NCI-H2196 treated with DMSO at 0.1 percent for 48 hours (cell line): ENCODE measurements at regions not wholly inside any gene's neighbourhood (a gene's known extent, or its start where the extent isn't known, plus 50 kb on each side); places are given as distances from the start of the nearest gene placed in this dataset.

Experiments
- DNase-seq: peaks from one replicate; lab custom pipeline; 2025; ENCODE audit not compliant: unreplicated experiment; lab: John Stamatoyannopoulos, UW

- DNase-seq, result no peak
Observed at GRCh38 chr4:41455206-41455605, 82.8 kb upstream of the LIMCH1 start.

DNA sequence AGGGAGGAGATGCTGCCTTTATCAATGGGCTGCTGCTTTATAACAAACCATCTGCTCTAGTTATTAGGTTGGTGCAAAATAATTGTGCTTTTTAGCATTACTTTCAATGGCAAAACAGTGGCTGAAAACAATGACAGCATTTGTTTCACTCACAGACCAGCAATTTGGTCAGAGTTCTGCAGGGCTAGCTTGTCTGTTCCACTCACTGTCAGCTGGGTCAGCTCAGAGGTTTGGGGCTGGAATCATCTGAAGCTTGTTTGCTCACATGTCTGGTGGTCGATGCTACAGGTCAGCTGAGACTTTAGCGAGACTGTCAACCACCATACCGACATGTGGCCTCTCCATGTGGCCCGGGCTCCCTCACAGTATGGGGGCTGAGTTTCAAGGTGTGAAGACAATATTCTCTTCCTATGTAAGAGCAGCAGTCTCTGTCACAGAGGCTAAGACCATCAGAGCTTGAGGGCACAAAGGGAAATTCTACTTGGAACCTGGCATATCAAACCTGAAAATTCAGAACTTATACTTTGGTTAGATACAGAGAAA is 81.3 kb upstream of the LIMCH1 start:
- no peak for DNase-seq

- no peak for DNase-seq
Observed at GRCh38 chr4:41458689-41459088, 79.3 kb upstream of the LIMCH1 start.

DNA sequence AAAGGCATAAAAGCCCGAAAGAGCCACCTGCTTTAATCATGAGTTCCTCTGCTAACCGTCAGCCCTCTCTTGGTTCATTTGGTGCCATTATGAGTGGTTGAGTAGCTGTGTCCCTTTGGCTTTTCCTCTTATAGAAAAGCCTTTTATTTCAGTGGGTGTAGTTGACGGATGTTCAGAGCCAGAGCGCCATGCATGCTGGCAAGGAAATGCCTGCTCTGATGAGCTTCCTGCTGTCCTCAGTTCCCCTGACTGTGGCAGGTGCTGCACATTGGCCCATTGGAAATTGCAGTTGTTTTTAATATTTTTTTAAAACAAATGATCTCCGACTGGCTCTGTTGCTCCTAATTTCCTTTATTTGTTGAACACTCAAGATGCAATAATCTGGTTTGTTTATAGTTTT is 77.3 kb upstream of the LIMCH1 start:
- DNase-seq, result no peak

DNA sequence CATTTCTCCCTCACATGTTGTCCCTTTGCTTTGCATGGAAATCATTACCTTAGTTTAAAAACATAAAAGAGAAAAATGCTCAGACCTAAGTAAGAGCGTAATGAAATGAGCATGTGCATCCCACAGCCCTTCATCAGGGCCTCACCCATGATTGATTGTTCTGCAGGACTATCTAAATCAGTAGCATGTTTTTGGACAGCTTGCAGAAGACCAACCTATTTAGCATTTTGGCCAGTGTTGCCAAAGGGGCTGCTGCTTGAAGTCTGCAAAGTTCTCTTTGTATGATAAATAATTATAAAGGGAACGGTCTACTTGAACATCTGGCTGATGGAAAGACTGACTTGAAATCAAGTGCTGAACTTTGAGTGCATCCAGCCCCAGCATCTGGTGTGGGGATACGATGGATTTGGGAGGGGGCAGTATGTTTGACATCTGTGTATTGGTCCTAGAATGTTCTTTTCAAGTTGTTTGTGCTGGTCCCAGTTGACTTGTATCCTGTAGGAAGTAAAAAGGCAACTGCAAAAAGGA is 76.1 kb upstream of the LIMCH1 start:
- no peak for DNase-seq

DNA sequence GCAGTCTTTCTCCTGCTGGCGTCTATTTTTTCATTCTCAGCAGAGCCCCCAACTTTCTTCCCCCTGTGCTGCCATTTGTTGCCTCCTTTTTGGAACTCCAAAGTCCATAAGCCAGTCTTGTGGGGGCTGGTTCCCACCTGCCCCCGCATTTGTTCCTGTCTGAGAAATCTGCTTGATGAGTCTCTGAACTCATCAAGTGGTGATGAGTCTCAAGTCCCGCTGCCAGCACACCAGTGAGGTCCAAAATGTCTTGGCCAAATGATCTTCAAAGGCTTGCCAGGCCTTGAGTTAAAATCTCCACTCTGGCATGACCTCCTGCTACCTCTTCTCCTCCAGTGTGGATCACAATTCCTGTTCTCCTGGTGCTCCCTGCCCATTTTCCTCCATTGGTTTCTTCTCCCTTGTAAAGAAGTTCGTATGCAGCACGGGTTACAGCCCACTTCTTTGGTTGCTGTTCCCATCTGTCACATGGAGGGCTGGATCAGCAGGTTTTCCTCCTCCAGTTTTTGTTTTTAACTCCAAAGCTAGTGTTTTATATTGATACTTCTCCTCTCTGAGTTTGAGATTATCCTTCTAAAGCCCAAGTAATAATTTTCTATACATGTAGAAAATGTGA is 72.7 kb upstream of the LIMCH1 start:
- no peak for DNase-seq

- no peak for DNase-seq
Observed at GRCh38 chr4:41466249-41466648, 71.7 kb upstream of the LIMCH1 start.

- no peak for DNase-seq
Observed at GRCh38 chr4:41468122-41468521, 69.8 kb upstream of the LIMCH1 start.

DNA sequence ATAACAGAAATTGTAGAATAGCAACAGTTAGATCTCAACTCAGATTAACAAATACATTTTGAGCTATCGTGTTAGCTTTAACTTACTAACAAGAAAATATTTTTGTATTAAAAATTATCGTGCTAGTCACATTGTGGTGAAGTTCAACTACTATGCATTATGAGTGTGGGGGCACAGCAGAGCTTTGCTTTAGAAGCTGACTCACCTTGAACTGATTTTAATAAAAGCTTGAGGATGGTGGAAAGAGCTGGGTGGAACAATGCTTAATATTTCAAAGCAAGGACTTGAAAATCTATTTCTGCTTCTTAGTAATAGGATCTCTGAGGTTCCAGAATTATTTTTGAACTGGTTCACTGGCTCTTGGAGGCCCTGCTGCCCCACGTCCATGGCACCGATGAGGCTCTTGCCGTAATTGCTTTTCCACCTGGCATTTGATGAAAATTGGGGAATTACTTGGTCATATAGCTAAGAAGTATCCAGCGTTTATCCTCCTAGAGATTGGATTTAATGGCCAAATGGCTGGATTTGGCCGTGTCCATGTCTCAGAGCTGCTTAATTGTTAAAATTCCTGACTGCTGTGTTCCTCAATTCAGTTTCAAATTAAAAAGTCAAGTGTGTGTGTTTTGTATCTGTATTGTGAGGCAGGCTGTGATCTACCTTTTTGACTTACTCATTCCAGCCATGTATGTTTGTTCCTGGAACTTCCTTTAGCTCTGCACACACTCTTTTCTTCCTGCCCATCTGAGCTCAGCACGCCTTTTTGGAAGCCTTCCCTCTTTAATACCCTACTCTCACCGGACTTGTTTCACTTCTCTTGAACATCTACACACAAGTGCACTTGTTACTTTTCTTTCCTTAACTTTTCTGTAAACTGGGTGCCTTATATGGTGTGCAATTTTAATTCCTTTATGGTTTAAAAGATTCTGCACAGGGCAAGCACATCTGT is 66.6 kb upstream of the LIMCH1 start:
- DNase-seq, result no peak

DNA sequence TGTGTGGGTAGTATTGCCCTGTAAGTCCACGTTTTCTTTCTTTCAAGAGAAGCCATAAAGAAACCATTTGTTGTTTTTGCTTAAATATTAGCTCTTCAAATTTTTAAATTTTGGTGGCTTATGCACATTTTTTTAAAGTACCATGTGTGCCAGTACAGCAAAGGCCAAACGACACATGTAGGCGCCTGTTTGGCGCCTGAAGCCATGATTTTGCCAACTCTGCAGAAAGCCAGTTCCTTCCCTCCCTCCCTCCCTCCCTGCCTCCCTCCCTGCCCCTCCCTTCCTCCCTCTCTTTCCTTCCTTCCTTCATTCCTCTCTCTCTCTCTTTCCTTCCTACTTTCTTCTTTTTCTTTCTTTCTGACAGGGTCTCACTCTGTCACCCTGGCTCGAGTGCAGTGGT is 65.9 kb upstream of the LIMCH1 start:
- DNase-seq, result no peak

DNA sequence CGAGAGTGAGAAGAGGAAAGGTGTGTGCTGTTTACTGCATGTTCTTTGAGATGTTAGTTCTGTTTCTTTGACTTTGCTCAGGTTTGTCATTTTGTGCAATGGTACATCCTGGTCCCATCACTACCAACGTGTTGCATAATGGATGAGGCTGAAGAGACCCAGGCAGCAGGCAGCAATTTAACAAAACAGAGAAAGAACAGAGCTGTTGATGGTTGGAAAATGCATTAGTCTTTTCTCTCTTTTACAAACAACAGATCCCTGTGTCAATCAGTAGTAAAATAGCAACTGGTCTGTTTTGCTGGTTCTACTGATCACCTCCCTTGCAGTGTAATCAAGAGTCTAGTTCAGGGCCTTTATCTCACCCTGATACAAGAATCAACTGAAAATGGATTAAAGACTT is 64.8 kb upstream of the LIMCH1 start:
- no peak for DNase-seq

- no peak for DNase-seq
Observed at GRCh38 chr4:41475402-41475801, 62.6 kb upstream of the LIMCH1 start.

DNA sequence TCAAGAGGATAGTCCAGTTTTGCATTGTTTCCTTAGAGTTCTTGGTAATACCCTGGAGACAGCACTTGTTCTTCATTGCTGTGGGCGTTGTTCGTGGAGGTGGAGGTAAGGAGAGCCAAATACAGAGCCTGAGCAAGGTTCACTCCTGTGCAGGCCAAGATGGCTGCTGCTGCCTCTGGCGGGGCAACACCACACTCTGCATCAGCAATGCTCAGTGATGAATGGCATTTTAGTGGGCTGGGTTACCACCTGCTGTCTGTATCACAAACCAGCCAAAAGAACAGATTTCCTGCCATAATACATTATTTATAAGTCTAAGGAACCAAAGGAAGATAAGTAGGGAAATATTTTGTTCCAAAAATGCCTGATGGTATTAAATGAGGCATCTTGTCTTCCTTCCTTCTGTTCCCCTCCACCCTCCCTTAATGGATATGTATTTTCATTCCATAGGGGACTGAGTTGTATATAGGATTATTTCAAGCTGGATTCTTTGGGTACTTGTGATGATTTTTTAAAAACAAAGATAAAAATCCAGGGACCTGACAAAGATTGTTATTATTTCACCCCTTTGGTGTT is 61.6 kb upstream of the LIMCH1 start:
- no peak for DNase-seq

DNA sequence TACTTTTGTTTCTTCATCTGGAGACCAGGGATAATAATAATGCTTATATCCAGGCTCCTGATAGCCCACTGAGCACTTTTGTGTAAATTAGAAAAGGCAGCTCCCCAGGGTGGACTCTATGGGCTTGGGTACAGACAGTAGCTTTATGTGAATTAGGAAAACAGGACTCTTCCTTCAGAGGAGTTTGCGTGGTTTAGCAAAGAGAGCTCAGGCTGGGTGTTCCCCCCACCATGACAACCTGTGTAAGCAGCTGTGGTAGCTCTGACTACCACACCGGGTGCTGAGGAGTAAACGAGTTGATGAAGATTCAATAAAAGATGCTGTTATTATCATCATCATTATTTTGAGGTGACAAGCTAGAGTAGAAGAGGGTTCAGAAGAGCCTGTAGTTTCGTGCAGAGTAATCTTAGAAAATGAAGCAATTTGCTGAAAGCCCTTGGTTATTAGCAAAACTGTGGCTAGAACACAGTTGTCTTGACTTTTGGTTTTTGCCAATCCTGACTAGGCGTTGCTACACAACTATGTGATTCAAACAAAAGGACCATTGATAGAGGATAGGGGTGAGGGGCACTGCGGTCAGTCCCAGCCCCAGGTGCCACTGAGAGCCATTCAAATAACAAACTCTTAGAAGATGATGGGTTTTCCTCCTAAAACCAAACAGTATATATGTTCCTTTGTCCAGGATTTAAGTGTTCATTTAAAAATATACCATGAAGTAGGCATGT is 60.6 kb upstream of the LIMCH1 start:
- no peak for DNase-seq

GRCh38 chr4:41478518-41478917 is 59.4 kb upstream of the LIMCH1 start:
- DNase-seq, result no peak

DNA sequence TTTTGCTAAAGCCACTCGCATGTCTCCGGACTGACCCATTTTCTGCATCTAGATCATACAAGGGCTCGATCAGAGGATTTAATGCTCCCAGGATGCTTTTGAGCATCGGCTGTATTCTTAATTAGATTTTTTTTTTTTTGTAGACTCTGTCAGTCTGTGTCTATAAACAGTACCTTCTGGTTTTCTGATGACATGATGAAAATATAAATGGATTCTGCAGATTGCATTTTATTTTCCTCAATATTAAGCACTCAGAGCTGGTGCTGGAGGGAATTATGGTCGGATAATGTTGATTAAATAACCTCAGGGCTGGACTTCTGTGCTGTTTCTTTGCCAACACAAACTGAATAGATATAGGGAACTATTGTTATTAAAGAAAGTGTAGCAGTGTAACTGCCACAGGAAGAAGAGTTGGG is 57.1 kb upstream of the LIMCH1 start:
- DNase-seq, result no peak

- no peak for DNase-seq
Observed at GRCh38 chr4:41483771-41484170, 54.2 kb upstream of the LIMCH1 start.

- no peak for DNase-seq
Observed at GRCh38 chr4:41485041-41485440, 52.9 kb upstream of the LIMCH1 start.

DNA sequence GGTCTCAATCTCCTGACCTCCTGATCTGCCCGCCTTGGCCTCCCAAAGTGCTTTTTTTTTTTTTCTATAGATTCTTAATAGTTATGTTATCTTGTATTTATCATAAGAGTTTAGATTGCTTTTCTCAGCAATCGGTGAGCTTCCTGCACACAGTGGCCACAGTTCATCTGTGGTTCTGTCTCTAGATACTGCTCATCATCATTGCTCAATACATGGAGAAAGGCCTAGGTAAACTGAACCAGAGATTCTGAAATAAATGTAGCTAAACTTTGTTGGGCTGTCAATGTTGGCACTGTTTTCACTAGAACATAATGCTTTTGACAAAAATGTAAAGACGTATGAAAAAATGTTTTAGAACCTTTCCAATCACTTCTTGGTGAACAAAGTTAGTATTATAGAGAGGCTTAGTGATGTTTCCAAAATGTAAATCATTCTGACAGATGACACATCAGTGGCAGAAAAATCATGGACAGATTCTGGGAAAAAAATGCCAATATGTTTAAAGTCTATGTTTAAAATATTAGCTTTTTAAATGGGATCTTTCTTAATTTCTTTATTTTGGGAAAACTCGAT is 50.0 kb upstream of the LIMCH1 start:
- no peak for DNase-seq
